A673 (cell line): ENCODE measurements at regions not wholly inside any gene's neighbourhood (a gene's known extent, or its start where the extent isn't known, plus 50 kb on each side); places are given as distances from the start of the nearest gene placed in this dataset.

Source experiments
- EZH2 ChIP-seq: fragments of 200-600 bp; sonication (generic); IDR thresholded peaks from 2 replicates; pipeline ENCODE4 v1.6.1; 2017; ENCODE audit warnings: borderline replicate concordance, low read depth, mild to moderate bottlenecking, mixed read lengths, antibody characterized with exemption, low read length; ENCODE audit not compliant: poor library complexity, severe bottlenecking
- TF ChIP-seq, protein P1 (sequence below): fragments of 300-800, 200-600 bp; sonication (generic); conservative IDR thresholded peaks from 2 replicates; pipeline ENCODE4 v1.5.1; 2017; ENCODE audit warnings: low read depth, mild to moderate bottlenecking, antibody characterized with exemption, low read length, moderate library complexity, mixed read lengths

DNA sequence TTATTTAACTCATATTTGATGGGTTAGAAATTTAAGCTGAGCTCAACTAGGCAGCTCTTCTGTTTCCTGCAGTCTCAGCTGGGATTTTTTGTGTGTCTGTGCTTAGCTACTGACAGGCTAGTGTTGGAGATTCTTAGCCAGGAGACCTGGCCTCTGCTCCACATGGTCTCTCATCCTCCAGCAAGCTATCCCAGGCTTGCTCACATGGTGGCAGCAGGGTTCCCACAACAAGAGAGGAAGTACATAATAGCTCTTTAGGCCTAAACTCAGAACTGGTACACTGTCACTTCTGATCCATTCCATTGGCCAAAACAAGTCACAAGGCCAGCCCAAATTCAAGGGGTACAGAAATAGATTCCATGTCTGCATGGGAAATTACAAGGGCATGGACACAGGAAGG, 406.2 kb downstream of the SUCLA2 start:
- TF ChIP-seq, protein P1, sequence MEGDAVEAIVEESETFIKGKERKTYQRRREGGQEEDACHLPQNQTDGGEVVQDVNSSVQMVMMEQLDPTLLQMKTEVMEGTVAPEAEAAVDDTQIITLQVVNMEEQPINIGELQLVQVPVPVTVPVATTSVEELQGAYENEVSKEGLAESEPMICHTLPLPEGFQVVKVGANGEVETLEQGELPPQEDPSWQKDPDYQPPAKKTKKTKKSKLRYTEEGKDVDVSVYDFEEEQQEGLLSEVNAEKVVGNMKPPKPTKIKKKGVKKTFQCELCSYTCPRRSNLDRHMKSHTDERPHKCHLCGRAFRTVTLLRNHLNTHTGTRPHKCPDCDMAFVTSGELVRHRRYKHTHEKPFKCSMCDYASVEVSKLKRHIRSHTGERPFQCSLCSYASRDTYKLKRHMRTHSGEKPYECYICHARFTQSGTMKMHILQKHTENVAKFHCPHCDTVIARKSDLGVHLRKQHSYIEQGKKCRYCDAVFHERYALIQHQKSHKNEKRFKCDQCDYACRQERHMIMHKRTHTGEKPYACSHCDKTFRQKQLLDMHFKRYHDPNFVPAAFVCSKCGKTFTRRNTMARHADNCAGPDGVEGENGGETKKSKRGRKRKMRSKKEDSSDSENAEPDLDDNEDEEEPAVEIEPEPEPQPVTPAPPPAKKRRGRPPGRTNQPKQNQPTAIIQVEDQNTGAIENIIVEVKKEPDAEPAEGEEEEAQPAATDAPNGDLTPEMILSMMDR = 0 out of 2 replicates have a peak, but pooled peaks have one; percentile 13
- TF ChIP-seq EZH2 = no peak
